ENCODE measurements at regions not wholly inside any gene's neighbourhood (a gene's known extent, or its start where the extent isn't known, plus 50 kb on each side); places are given as distances from the start of the nearest gene placed in this dataset.

DNA sequence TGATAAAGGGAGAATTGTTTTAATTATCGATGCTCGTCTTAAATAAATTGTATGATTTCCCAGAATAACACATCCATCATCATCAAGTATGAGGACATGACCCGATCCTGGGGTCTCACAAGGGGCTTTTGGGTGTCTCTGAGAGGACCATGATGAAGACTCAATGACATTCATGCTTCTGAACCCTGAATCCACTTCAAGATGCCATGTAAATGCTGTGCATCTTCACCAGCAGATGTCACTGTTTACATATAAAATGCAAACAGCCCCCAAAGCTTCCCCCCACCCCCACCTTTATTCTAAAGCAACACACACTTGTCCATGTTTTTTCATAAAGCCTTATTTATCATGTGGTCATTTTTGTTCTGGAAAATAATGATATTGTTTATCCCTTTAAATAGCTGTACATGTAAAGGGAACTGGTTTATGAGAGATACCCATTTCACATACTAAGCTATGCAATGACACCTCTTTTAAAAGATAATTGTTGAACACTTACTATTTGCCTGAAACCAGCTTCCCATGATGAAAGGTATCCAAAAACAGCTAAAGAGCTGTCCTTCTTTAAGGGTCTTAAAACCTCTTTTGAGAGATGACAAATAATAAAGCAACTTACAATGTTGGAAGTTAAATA lies 69.7 kb upstream of the UBE3A start:
- DNase-seq (ENCODE audit: low read depth in 2 of 2), result peak; percentile 5 to 31

DNA sequence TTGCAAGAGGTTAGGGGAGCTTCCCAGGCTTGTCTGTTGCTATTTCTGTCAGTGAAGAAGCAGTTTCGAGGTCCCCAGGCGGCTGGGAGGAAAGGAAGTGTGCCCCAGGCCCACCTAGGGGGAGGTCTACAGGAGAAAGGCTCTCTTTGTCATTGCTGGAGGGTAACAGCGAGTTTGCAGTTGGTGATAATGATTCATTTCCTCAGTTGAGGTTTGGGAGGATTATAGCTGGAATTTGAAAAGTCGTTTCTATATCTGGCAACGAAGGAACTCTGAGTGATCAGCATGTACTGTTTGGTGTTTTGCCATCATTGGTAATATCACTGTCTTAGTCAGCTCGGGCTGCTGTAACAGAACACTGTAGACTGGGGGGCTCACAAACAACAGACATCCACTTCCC lies 65.5 kb upstream of the UBE3A start:
- DNase-seq (ENCODE audit: low read depth in 2 of 2), result no peak

DNA sequence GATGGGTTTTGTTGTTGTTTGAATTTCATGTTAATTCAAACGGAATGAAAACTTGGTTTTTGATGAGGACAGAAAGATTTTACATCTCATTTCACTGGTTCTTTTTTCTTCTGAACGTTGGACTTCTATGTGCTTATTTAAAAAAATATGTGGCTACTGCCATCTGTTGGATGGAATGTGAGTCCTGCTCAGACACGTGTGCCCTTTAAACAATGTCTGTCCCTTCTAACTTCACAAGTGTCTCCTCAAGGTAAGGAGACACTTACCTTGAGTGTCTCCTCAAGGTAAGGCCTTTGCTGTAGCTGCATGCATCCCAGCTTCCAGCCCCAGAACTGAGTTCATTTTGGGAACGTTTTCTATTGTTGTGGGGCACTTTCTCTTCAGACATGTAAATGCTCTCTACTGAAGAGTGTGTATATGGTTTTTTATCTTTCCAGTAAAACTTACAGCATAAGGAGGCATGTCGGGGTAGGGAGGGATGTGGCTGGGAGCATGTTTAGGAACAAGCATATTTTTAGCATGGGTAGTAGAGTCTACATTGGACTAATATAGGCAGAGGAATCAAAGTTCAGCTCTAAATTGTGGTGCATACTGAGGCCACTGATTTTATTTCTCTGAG lies 63.1 kb upstream of the UBE3A start:
- peak; percentile 24 to 47 for DNase-seq (ENCODE audit: low read depth in 2 of 2)

- no peak for DNase-seq (ENCODE audit: low read depth in 2 of 2)
These were observed 60.0 kb upstream of the UBE3A start for GRCh38 chr15:25498835-25499234.

DNA sequence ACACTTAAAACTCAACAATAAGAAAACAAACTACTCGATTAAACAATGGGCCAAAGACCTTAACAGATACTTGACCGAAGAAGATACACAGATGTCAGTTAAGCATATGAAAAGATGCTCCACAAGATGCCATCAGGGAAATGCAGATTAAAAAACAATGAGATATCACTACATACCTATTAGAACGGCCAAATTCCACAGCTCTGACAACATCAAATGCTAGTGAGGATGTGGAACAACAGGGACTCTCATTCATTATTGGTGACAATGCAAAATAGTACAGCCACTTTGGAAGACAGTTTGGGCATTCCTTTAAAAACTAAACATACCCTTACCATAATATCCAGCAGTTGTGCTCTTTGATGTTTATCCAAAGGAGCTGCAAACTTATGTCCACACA lies 59.1 kb upstream of the UBE3A start:
- DNase-seq (ENCODE audit: low read depth in 2 of 2), result no peak

- DNase-seq (ENCODE audit: low read depth in 2 of 2), result no peak
These were observed 55.2 kb upstream of the UBE3A start for GRCh38 chr15:25493823-25494526.

GRCh38 chr15:25492315-25492714 lies 53.5 kb upstream of the UBE3A start:
- DNase-seq (ENCODE audit: low read depth in 2 of 2), result no peak
